GM21576 (cell line): ENCODE measurements at regions not wholly inside any gene's neighbourhood (a gene's known extent, or its start where the extent isn't known, plus 50 kb on each side); places are given as distances from the start of the nearest gene placed in this dataset.

Experiments
- ATAC-seq: cut with Tn5 transposase; IDR thresholded peaks from one replicate; pipeline ENCODE4 v1.9.1; 2021; ENCODE audit warnings: mild to moderate bottlenecking, moderate library complexity; ENCODE audit not compliant: unreplicated experiment

GRCh38 chr9:89805571-89806292 lies 200.9 kb downstream of the GADD45G start:
- no peak for ATAC-seq

- no peak for ATAC-seq
These were observed 201.7 kb downstream of the GADD45G start for GRCh38 chr9:89806371-89807100.

DNA sequence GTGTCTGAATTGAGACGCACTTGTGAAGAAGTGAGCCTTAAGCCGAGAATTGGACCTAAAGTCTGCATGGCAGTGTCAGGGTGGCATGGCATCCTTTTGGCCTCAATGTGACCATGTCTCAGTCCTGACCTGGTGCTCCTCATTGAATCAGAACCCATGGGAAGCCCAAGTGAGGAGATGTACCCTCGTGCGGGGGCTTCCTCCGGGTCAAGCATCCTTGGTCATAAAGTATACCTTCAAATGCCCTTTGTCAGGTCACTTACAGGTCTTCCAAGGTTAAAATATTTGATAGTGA lies 202.2 kb downstream of the GADD45G start:
- no peak for ATAC-seq

DNA sequence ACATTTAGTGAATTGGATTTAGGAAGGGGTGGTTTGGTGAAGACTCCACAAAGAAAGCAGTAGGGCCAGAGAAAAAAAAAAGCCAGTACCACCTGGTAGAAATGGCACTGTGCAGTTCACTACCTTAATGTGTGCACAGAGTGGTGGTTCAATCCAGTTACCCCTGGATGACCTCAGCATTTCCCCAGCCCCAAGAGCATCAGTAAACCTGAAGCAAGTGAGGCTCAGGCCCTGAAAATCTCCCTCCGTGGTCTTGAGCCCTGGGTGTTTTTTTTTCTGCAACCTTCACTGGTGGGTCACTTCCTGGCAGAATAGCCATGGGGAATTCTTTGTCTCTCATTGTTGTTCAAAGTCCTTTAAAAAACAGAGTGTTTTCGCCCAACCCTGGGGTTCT lies 202.9 kb downstream of the GADD45G start:
- no peak for ATAC-seq

DNA sequence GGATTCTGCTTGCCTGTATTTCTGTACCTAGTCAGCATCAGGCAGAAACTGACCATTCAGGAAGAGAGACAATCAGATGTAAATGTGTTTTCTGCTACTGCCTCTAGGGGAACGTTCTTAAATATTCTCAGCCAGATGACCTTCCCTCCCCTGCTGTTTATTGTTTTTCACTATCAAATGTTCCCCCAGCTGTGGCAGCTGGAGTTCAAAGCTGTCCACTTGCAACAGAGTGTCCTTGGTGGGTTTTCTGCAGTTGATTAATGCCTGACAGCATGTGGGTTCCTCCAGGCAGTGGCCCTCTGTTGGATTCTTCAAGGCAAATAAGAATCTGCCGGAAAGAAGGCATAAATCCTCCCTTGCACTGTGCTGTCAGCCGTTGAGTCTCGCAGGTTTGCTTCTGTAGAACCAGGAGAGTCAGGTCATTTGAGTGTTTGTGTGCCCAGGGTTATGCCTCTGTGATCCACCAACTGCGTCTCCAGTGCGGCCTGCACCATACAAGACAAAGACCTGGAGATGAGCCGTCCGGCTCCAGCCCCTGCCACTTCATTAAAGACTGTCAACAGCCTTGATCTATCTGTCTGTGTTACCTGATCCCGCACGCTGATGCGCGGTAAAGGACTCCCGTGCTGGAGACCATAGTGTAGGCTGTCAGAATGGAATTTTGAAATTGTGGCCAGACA lies 203.4 kb downstream of the GADD45G start:
- ATAC-seq: no peak

- no peak for ATAC-seq
These were observed 204.0 kb downstream of the GADD45G start for GRCh38 chr9:89808756-89809181.

DNA sequence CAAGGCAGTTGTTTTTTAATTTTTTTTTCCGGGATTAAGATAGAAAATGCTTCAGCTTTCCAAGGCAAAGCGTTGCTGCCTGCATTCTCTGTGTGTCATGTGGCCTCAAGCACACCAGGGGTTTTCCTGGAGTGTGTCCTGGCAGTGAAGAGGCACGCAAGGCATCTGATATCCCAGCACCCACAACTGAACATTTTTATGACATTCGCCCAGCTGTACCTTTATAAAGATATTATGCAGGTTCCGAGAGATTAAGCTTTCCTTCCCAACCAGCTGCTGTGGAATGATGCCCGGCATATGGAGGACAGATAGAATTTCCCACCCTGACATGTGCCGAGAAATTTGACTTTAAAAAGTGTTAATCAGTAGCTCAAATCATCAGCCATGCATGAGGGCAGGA lies 205.6 kb downstream of the GADD45G start:
- ATAC-seq: no peak

- ATAC-seq: no peak
These were observed 206.5 kb downstream of the GADD45G start for GRCh38 chr9:89811356-89811755.

DNA sequence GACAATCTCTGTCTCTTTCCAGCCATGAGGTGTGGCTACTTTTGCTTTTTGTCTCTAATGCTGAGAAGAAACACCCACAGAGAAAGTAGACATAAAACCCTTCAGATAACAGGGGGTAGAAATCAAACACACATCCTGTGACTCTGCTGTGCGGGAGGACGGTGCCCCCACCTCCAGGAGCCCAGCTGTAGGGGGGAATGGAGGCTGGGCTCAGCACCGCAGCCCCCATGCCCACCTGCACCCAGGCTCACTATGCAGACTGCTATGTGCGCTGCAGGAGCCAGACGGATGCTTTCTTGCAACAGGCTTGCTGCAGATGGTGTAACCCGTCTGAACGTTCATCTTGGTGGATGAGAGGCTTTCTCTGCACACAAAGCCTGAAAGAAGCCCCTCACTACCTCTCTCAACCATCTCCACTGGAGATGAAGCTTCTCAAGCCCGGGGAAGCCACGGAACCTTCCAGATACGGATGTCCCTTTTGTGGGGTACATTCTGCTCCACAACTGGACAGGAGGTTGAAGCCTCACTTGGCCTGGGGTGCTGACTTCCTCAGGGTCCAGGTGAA lies 207.2 kb downstream of the GADD45G start:
- ATAC-seq: no peak

DNA sequence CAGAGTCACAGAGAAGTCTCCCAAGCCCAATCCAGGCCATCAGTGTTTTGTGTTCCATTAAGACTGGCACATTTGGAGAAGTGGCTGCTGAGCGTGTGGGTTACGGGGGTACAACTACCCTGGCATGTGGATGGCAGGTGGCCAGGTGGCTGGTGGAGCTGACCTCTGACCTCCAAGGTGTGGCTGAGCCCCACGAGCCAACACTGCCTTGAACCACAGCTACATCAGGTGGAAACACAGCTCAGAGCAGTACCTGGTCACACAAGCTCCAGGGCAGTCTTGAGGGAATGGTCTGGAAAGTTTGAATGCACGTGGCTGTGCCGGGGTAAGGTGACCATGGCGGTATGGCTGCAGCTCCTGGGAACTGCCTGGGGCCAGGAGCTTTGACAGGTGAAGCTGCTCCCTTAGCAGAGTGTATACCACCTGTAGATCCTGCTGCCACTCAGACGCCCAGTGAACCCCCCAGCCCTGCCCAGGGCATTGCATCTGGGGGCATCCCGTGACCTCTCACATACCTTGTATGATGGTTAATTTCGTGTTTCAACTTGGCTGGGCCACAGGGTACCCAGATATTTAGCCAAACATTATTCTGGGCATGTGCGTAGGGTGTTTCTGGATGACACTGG lies 207.9 kb downstream of the GADD45G start:
- no peak for ATAC-seq

DNA sequence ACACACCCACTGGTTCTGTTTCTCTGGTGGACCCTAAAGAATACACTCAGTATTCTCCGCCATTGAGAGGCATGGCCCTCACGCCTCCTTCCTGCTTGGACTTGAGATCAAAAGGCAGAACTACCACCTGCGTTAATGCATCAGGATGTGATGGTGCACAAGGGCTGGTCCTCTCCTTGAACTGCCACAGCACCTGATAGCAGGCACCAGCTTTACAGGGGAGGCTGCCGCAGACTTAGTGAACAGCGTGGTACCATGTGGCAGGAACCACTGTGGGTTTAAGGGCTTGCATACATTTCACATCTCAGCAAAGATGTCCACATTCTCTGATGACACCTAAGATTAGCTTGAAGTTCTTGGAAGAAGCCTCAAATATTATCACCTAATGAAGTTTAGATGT lies 208.7 kb downstream of the GADD45G start:
- no peak for ATAC-seq

- ATAC-seq: no peak
These were observed 209.7 kb downstream of the GADD45G start for GRCh38 chr9:89814340-89815040.

DNA sequence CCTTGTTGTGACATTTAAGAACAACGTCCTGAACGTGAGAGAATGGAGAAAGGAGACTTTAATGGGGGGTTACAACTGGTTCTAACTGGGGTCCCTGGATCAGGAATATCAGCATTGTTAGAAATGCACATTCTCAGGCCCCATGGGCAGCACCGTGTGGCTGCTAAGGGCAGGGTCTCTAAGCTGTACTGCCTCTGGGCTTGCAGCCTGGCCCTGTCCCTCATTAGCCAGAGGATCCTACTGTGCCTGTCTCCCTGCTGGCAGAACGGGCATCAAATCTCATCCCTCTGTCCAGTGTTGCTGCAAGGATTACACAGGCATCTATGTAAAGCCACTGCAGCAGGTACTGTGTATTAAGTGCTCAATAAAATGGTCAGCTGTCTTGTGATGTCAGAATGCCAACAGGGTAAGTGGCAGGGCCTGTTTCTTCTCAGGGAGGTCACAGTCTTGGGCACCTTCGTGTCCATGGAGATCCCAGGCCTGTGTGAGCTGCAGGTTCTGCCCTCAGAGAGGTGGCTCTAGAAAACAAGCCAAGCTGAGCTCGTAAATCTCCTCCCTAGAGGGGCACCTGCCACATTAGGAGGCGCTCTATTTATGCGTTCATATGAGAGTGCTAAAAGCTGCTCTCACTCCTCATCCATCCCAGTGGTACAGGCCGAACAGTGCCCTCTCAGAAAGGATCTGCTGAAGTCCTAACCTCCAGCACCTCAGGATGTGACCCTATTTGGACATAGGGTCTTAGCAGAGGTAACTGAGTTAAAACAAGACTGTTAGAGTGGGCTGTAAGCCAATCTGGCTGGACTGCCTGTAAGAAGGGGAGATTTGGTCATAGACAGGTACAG lies 210.5 kb downstream of the GADD45G start:
- ATAC-seq: peak; percentile 36

DNA sequence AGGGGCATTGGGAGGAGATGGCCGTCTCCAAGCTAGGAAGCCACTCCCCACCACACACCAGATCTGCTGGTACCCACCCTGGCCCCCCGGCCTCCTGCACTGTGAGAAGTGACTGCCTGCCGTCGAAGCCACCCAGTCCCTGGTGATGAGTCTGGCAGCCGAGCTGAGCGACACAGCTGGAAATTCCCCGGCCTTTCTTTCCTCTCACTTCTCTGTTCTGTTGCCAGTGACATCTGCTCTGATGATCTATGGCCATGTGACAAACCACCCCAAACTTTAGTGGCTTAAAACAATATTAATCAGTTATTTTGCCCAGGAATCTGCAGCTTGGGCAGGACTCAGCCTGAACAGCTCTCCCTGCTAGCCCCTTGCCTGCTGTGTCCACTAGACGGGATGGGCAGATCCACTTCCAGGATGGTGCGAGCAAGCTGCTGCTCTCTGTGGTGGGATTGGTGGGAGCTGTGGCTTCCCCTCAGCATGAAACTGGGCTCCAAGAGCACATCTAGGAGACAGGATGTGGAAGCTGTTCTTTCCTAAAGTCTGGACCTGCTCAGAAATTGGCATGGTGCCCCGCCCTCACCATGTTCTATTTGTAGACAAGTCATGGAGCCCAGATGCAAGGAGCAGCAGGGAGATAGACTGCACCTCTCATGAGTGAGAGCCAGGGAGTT lies 211.2 kb downstream of the GADD45G start:
- ATAC-seq: peak; percentile 86

- ATAC-seq: no peak
These were observed 212.5 kb downstream of the GADD45G start for GRCh38 chr9:89817151-89817950.

DNA sequence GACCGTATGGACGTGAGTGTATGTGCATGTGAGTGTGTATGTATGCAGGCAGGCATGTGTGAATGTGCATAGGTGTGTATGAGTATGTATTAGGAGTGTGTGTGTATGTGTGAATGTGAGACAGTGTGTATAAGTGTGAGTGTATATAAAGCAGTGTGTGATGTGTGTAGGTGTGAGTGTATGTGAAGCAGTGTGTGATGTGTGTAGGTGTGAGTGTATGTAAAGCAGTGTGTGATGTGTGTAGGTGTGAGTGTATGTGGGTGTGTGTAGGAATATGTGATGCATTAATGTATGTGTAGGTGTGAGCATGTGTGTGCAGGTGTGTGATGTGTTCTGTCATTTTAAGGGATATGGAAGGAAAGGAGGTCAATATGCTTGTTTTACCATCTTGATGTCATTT lies 215.5 kb downstream of the GADD45G start:
- ATAC-seq: no peak

DNA sequence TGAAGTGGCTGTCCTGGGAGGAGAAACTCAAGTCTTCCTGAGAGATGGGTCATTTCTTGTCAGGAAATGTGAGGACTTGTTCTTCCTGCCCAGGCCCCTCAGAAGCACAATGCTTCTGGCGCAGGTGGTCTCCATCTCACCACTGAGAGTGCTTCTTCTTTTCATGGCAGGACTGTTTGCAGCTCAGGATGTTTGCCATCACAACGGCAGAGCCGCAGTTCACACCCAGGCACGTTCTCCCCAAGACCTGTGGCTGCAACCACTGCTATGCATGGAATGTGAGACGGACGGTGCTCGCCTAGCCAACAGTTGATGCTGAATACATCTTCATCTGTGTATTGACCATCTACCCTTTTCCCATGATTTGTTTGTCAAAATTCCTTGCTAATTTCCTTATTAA lies 216.3 kb downstream of the GADD45G start:
- no peak for ATAC-seq

DNA sequence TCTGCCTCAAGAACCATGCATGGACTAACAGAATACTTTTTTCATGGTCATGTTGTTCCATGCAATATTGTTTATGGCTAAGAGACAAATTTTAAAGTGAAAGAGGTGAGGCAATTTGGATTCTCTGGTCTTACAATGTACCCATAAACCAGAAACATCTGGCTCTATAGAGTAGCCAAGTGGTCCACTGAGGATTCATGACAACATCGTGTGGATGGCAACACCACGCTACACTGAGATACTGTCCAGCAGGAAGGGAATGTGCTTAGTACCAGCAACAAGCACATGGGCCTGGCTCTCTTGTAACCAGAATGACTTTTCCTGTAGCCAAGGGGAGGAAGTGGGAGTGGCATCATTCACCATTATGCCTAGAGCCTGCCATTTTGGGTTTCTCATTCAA lies 218.2 kb downstream of the GADD45G start:
- no peak for ATAC-seq

GRCh38 chr9:89825669-89826068 lies 220.9 kb downstream of the GADD45G start:
- ATAC-seq: no peak
